Right cardiac atrium (tissue), 5 donors: ENCODE measurements at regions not wholly inside any gene's neighbourhood (a gene's known extent, or its start where the extent isn't known, plus 50 kb on each side); places are given as distances from the start of the nearest gene placed in this dataset.

Source experiments
- ATAC-seq, 2 donors: fragments of 200-7000 bp; cut with Tn5 transposase; one replicate each; pipeline versions ENCODE4 v1.8.0 to v1.9.1; 2020; ENCODE audit warnings: moderate library complexity in 2 of 2, mild to moderate bottlenecking in 1 of 2
- DNase-seq, 3 donors: peaks; one replicate each; pipeline ENCODE4 v3.0.0-alpha.2; 2020
- H3K27ac ChIP-seq: one replicate; pipeline ENCODE4 v1.5.1; 2013; ENCODE audit warnings: mild to moderate bottlenecking, low read length, control low read depth, moderate library complexity
- H3K27me3 ChIP-seq: one replicate; pipeline ENCODE4 v1.6.1; 2013; ENCODE audit not compliant: control insufficient read depth, insufficient read depth
- H3K4me1 ChIP-seq: one replicate; pipeline ENCODE4 v1.6.1; 2013; ENCODE audit warnings: low read length; ENCODE audit not compliant: control insufficient read depth, insufficient read depth
- H3K4me3 ChIP-seq: one replicate; pipeline ENCODE4 v1.5.1; 2013; ENCODE audit warnings: low read length, control low read depth
- H3K9me3 ChIP-seq: one replicate; pipeline ENCODE4 v1.6.1; 2013; ENCODE audit warnings: low read length; ENCODE audit not compliant: control insufficient read depth
- WGBS: extraction: QIAGEN DNeasy Blood & Tissue Kit; methylation state at CpG from one replicate; pipeline ENCODE4 v1.1.7; 2013; 5-methylcytosine and 5-hydroxymethylcytosine counted together
- intact Hi-C, 4 donors: fragments of 100-400 bp; cut with DNase I; formaldehyde crosslinking; loops; one replicate each; pipeline versions ENCODE4 v1.11.0 to v1.14.0; 2022 to 2023
- donor health status: healthy with polysubstance abuse.
- donor health status: DM: no; HTN: yes; CAD: no.
- donor health status: DM: no; HTN: no; CAD: no.
- donor health status: DM: no; HTN: yes; CAD: no; lungs with severe emphysema.
- donor health status: DM: yes; HTN: yes; CAD: no.

GRCh38 chr13:34757441-34757840 is 184.6 kb upstream of the NBEA start:
- Histone ChIP-seq H3K4me3 (no peak overlapping the region), H3K27me3 (no peaks in the 10 kb centered on the region), H3K27ac (no peak overlapping the region), H3K9me3 (no peaks in the 10 kb centered on the region), H3K4me1 (no peaks in the 10 kb centered on the region)
- no peak for DNase-seq
- WGBS = 91% methylated on average over 2 of the region's 2 CpGs
- ATAC-seq = no peak
- intact Hi-C loops = no loop called here

DNA sequence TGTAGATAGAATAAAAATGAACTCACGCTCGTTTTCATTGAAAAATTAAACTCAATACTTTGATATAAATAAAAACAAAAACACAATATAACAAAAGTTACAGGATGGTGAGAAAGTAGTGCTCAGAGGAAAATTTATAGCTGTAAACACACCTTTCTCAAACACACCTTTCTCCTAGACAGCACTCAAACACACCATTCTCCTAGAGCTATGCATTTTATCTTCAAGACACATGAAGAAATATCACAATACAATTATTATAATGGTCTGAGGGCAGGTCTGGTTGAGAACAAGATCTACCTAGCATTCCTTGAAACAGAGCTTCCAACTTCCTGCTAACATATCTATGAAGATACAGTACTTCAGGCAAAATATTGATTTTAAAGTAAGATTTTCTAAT is 183.4 kb upstream of the NBEA start:
- 41% methylated on average over 2 of the region's 2 CpGs for WGBS
- intact Hi-C loops = no loop called here
- Histone ChIP-seq H3K27me3 (no peaks in the 10 kb centered on the region), H3K27ac (no peak overlapping the region), H3K4me3 (no peak overlapping the region), H3K9me3 (no peaks in the 10 kb centered on the region), H3K4me1 (no peaks in the 10 kb centered on the region)
- DNase-seq (no peak), ATAC-seq (no peak)

- ATAC-seq (no peak), DNase-seq (no peak)
- intact Hi-C loops = no loop called here
- Histone ChIP-seq H3K4me3 (no peak overlapping the region), H3K27me3 (no peaks in the 10 kb centered on the region), H3K27ac (no peak overlapping the region), H3K4me1 (no peaks in the 10 kb centered on the region), H3K9me3 (no peaks in the 10 kb centered on the region)
- 85% methylated on average over 2 of the region's 2 CpGs for WGBS
These were observed 179.8 kb upstream of the NBEA start for GRCh38 chr13:34762312-34762711.

DNA sequence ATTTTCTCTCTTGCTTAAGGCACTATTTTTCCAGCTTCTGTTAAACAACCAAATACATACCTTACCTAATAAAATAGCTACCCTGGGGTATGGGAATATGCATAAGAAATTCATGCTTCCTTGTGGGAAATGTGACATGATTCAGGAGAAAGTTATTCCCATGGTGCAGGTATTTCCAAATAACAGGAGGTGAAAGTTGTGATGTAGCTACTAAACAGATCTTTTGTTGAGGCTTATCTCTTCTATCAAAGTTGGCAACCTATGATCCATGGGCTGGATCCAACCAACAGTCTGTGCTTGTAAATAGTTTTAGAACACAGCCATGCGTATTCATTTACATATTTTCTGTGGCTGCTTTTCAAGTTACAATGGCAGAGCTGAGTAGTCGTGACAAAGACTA is 177.8 kb upstream of the NBEA start:
- no peaks in the 10 kb centered on the region for H3K4me1 ChIP-seq
- no peaks in the 10 kb centered on the region for H3K27me3 ChIP-seq
- H3K9me3 ChIP-seq = no peaks in the 10 kb centered on the region
- 76% methylated on average over 2 of the region's 2 CpGs for WGBS
- ATAC-seq (no peak), DNase-seq (no peak)
- intact Hi-C loops = no loop called here
- H3K27ac ChIP-seq = no peak overlapping the region
- no peak overlapping the region for H3K4me3 ChIP-seq

DNA sequence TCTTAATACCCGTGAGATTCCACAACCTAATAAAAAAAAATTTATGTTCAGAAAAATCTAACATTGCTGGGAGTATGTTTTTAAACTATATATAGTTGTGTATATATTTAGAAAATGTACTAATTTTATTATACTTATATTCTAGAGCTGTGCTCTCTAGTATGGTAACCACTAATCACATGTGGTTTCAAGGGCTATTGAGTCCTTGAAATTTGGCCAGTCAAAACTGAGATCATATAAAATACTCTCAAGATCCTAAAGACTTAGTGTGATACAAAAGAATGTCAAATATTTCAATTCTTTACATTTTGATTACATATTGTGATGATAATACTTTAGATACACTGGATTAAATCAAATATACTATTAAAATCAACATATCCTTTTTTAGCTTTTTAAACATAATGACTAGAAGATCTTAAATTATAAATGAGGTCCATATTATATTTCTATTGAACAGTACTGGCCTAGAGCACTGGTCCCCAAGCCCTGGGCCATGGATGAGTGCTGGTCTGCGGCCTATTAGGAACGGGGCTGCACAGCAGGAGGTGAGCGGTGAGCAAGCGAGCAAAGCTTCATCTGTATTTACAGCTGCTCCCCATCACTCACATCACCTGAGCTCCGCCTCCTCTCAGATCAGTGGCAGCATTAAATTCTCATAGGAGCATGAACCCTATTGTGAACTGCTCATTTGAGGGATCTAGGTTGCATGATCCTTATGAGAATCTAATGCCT is 176.5 kb upstream of the NBEA start:
- H3K4me3 ChIP-seq = no peak overlapping the region
- no peak for DNase-seq
- intact Hi-C loops = no loop called here
- no peak for ATAC-seq
- WGBS = 97% methylated on average over 6 of the region's 6 CpGs
- H3K9me3 ChIP-seq = no peaks in the 10 kb centered on the region
- no peaks in the 10 kb centered on the region for H3K4me1 ChIP-seq
- H3K27ac ChIP-seq = no peak overlapping the region
- no peaks in the 10 kb centered on the region for H3K27me3 ChIP-seq

- ATAC-seq (no peak), DNase-seq (no peak)
- no peak overlapping the region for H3K4me3 ChIP-seq
- H3K27me3 ChIP-seq = no peaks in the 10 kb centered on the region
- intact Hi-C loops = no loop called here
- no peaks in the 10 kb centered on the region for H3K9me3 ChIP-seq
- H3K27ac ChIP-seq = no peak overlapping the region
- 93% methylated on average over 1 of the region's 1 CpG for WGBS
- no peaks in the 10 kb centered on the region for H3K4me1 ChIP-seq
These were observed 174.3 kb upstream of the NBEA start for GRCh38 chr13:34767778-34768177.

- intact Hi-C loops = no loop called here
- ATAC-seq (no peak), DNase-seq (no peak)
- H3K4me1 ChIP-seq = no peaks in the 10 kb centered on the region
- no peak overlapping the region for H3K27ac ChIP-seq
- no peaks in the 10 kb centered on the region for H3K27me3 ChIP-seq
- no peaks in the 10 kb centered on the region for H3K9me3 ChIP-seq
- no peak overlapping the region for H3K4me3 ChIP-seq
- WGBS = 90% methylated on average over 2 of the region's 2 CpGs
These were observed 169.9 kb upstream of the NBEA start for GRCh38 chr13:34772206-34772605.

DNA sequence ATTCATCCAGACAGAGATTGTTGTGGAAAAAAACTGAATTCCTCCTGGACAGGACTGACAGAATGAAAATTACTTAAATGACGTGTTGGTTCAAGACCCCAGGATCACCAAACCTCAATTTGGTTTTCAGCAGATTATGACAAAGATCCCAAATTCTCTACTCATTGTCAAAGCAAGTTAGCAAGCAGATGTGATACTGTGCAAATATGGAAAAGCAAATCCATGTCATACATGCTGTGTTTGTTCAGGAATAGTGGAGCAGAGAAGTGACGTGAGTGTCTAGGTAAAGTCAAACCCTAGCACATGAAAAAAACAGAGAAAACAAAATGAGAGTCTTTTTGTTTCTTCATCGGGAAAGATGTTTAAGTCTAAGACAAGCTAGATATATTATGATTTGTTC is 169.2 kb upstream of the NBEA start:
- intact Hi-C loops = no loop called here
- no peaks in the 10 kb centered on the region for H3K27me3 ChIP-seq
- H3K4me1 ChIP-seq = no peaks in the 10 kb centered on the region
- no peak overlapping the region for H3K4me3 ChIP-seq
- no peak overlapping the region for H3K27ac ChIP-seq
- no peak for ATAC-seq
- WGBS = 91% methylated on average over 3 of the region's 3 CpGs
- no peak for DNase-seq
- H3K9me3 ChIP-seq = no peaks in the 10 kb centered on the region

- Histone ChIP-seq H3K9me3 (no peaks in the 10 kb centered on the region), H3K4me1 (no peaks in the 10 kb centered on the region), H3K27ac (no peak overlapping the region), H3K27me3 (no peaks in the 10 kb centered on the region), H3K4me3 (no peak overlapping the region)
- peak; percentile 59 to 70 for ATAC-seq
- DNase-seq = no peak
- intact Hi-C loops = no loop called here
- WGBS = 75% methylated on average over 2 of the region's 2 CpGs
These were observed 165.6 kb upstream of the NBEA start for GRCh38 chr13:34776390-34776981.

DNA sequence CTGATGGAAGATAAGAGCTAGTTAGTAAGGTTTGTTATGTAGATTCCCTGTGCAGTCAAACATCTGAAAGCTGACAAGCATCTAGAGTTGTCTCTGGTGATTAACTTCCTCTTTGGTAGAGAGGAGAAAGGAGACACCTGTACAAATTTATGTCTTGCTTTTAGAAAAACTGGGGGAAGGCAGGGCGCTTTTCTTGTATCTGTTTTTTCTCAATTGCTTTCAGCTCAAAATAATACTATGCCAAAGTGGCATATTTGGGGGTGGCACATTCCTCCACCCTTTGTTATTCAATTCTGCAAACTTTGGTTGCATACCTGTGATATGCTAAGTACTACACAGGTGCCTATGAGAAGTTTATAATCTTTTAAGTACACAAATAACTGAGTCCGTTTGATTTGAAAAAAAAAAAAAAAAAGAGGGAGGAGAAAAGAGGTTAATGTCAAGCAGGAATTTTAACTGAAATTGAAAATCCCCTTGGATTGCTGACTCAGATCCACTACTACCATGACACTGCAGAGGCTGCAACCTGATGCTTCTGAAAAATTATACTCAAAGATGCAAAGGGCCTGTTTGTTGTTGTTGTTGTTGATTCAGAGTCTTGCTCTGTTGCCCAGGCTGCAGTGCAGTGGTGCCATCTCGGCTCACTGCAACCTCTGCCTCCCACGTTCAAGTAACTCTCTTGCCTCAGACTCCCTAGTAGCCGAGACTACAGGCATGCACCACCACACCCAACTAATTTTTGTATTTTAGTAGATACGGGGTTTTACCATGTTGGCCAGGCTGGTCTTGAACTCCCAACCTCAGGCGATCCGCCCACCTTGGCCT is 164.8 kb upstream of the NBEA start:
- Histone ChIP-seq H3K27me3 (no peaks in the 10 kb centered on the region), H3K27ac (no peak overlapping the region), H3K9me3 (no peaks in the 10 kb centered on the region), H3K4me1 (no peaks in the 10 kb centered on the region), H3K4me3 (no peak overlapping the region)
- DNase-seq (no peak), ATAC-seq (no peak)
- 87% methylated on average over 8 of the region's 8 CpGs for WGBS
- intact Hi-C loops = no loop called here

GRCh38 chr13:34777914-34778303 is 164.2 kb upstream of the NBEA start:
- DNase-seq (no peak), ATAC-seq (peak in 1 of 2 donors; percentile 46)

More at GRCh38 chr13:34777914-34778303, 164.2 kb upstream of the NBEA start:
- Histone ChIP-seq H3K4me1 (no peaks in the 10 kb centered on the region), H3K27ac (no peak overlapping the region), H3K27me3 (no peaks in the 10 kb centered on the region), H3K4me3 (no peak overlapping the region), H3K9me3 (no peaks in the 10 kb centered on the region)
- 75% methylated on average over 5 of the region's 5 CpGs for WGBS
- intact Hi-C loops = no loop called here
